ENCODE measurements at regions not wholly inside any gene's neighbourhood (a gene's known extent, or its start where the extent isn't known, plus 50 kb on each side); places are given as distances from the start of the nearest gene placed in this dataset.

DNA sequence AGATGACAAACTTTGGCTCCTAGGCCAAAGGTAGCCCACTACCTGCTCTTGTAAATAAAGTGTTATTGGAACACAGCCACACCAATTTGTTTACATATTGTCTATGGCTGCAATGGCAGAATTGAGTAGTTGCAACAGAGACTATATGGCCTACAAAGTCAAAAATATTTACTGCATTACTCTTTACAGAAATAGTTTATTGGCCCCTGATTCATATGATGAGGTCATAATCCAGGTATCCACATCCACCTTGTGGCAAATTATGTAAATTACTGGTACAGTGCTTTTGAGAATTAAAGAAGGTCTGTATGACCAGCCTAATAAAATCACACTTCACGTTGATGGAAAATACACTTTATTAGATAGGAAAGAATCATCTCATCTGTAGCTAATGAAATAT, 337.0 kb upstream of the DDX53 start:
- DNase-seq (ENCODE audit: low read depth in 2 of 2): no peak

DNA sequence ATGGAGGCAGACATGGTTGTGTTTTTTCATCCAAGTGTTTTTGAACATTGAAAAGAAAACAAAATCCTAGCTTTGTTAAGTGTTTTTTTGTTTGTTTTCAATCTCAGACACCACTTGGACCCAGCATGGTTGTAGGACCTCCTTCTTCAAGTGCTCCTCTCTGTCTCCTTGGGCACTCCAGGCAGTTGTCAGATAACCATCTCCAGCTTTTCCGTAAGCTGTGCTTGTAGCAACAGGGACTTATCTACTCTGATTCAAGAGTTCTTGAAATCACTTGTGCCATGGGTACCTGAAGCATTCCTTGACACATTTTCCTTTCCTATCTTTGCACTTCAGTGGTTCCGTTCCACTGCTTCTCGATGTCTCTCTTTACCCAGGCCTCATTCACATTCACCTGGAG, 334.9 kb upstream of the DDX53 start:
- no peak for DNase-seq (ENCODE audit: low read depth in 2 of 2)

GRCh38 chrX:22665818-22666217, 333.9 kb upstream of the DDX53 start:
- DNase-seq (ENCODE audit: low read depth in 2 of 2): no peak

GRCh38 chrX:22666441-22666840, 333.3 kb upstream of the DDX53 start:
- peak; percentile 2 to 32 for DNase-seq (ENCODE audit: low read depth in 2 of 2)

DNA sequence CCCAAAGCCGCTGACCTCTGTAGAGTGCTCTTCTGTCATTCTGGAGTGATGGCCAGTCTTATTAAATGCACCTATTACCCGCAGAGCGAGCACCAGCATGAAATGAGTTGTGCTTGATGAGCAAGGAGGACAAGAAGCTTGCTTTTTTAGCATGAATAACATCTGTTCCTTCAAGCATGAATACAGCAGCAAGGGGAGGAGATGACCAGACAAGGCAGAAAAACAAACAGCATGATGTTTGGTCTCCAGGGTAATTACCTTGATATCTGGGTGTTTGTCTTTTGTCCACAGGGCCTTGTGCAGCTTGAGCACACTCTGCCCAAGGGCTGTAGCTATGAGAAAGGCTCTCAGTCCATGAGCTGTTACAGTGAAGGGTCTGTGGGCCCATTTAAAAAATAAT, 324.8 kb upstream of the DDX53 start:
- DNase-seq (ENCODE audit: low read depth in 2 of 2): no peak

DNA sequence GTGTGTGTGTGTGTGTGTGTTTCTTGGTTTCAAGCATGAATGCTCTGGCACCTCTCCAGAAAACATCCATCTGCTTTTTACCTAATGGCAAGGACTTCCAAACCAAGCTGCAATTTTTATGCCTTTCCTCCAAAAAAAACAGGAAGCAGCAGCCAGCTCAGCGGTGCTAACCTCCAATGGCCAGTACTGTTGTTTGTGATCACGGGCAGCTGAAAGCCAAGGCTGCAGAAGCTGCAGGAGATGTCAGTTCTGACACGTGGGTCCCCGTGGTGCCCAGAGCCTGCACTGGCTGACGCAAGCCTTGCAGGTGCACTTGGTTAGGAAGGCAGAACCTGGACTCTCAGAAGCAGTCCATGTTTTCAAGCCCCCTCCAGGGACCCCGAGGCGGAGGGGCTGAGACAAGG, 313.6 kb upstream of the DDX53 start:
- peak; percentile 99 for DNase-seq (ENCODE audit: low read depth in 2 of 2)

- DNase-seq (ENCODE audit: low read depth in 2 of 2): peak in 1 of 2 donors; percentile 50
These were observed 310.5 kb upstream of the DDX53 start for GRCh38 chrX:22689290-22689689.

GRCh38 chrX:22690116-22690515, 309.6 kb upstream of the DDX53 start:
- DNase-seq (ENCODE audit: low read depth in 2 of 2): peak in 1 of 2 donors; percentile 3

GRCh38 chrX:22691966-22692565, 307.7 kb upstream of the DDX53 start:
- peak in 1 of 2 donors; percentile 57 for DNase-seq (ENCODE audit: low read depth in 2 of 2)

GRCh38 chrX:22698151-22698550, 301.6 kb upstream of the DDX53 start:
- DNase-seq (ENCODE audit: low read depth in 2 of 2): peak; percentile 30 to 85

DNA sequence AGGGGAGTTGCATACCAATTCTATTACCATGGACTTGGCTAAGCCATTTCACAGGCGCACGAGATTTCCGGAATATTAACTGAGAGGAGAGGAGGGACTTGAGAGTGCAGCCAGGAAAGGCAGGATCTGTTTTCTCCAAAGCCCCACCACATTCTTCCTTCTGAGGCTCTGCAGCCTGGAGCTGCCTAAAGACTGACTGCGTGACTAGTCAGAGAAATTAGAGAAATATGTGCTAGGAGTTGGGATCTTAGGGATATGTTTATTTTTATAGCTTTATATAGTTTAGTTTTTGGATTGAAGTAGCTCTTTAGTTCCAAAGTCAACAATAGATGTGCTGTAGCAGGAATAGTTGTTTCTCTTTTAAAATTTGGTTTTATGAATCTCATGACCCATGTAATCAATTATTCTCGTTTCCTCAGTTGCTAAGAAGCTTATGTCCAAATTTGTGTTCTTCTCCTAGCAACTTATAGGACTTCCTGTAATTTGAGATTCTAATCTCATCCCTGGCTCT, 300.1 kb upstream of the DDX53 start:
- peak; percentile 67 to 91 for DNase-seq (ENCODE audit: low read depth in 2 of 2)

DNA sequence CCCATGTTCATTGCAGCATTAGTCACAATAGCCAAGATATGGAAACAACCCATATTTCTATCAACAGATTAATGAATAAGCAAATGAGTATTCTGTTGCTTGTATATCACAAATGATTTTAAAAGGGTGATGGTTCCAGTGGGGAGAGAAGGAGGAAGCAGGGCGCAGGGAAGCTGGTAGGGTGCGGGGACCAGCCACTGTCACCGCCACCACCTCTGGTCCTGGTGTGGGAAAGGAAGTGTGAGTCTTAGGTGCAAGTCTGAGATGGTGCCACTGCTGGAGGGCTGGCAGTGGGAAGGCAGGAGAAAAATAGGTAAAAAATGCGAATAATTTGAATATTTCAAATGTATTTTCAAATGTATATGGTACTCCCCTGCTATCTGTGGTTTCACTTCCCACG, 286.8 kb upstream of the DDX53 start:
- no peak for DNase-seq (ENCODE audit: low read depth in 2 of 2)

DNA sequence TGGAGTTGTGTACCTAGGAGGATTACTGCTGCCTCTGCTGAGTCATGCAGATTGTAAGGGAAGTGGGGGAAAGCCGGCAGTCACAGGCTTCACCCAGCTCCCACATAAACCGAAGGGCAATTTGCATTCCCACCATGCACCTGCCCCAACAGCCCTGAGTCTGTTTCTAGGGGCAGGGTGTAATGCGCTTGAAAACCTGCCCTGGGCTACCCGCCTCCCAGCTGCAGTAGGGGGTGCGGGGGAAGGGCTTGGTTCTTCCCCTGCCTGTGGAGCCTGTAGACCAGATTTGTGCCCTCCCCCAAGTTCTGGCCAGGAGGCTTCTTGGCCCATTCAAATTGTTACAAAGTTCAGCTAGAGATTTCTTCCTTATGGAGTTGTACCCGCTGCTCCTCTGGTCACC, 269.2 kb upstream of the DDX53 start:
- DNase-seq (ENCODE audit: low read depth in 2 of 2): no peak

- DNase-seq (ENCODE audit: low read depth in 2 of 2): no peak
These were observed 262.2 kb upstream of the DDX53 start for GRCh38 chrX:22737541-22737940.

GRCh38 chrX:22739276-22739675, 260.5 kb upstream of the DDX53 start:
- DNase-seq (ENCODE audit: low read depth in 2 of 2): no peak

DNA sequence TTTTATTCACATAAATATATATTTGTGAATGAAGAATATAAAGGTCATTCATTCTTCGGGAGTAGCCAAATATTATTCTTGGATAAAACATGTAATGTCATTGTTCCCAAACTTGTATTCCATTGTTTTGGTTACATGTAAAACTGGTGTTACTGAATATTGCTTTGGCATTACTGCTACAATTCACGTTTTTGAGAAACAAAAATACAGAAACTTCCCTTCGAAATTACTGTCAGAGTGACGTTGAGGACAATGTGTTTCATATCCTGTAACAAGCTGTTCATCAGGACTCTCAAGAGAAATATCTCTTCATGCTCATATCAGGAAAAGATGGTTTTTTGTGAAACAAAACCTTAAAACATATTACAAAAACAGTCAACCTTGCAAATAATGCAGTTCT, 258.9 kb upstream of the DDX53 start:
- DNase-seq (ENCODE audit: low read depth in 2 of 2): peak; percentile 84 to 91

GRCh38 chrX:22742174-22742573, 257.6 kb upstream of the DDX53 start:
- DNase-seq (ENCODE audit: low read depth in 2 of 2): no peak

GRCh38 chrX:22746081-22746480, 253.7 kb upstream of the DDX53 start:
- no peak for DNase-seq (ENCODE audit: low read depth in 2 of 2)

- DNase-seq (ENCODE audit: low read depth in 2 of 2): peak; percentile 36 to 57
These were observed 251.4 kb upstream of the DDX53 start for GRCh38 chrX:22748093-22748999.

GRCh38 chrX:22758807-22759481, 240.8 kb upstream of the DDX53 start:
- DNase-seq (ENCODE audit: low read depth in 2 of 2): no peak

GRCh38 chrX:22760513-22761057, 239.2 kb upstream of the DDX53 start:
- DNase-seq (ENCODE audit: low read depth in 2 of 2): no peak

GRCh38 chrX:22788221-22788620, 211.5 kb upstream of the DDX53 start:
- no peak for DNase-seq (ENCODE audit: low read depth in 2 of 2)
